Body of pancreas (tissue), 4 donors: ENCODE measurements at regions not wholly inside any gene's neighbourhood (a gene's known extent, or its start where the extent isn't known, plus 50 kb on each side); places are given as distances from the start of the nearest gene placed in this dataset.
"Not testable (repeated sequence)": the region's sequence is repeated elsewhere in the genome, so short reads cannot be mapped to it uniquely, and the experiment has no call there.

Source experiments
- ATAC-seq: fragments of 150-250 bp; one replicate; pipeline ENCODE4 v1.9.1; 2016
- DNase-seq, 4 donors: peaks; one replicate each; pipeline ENCODE4 v3.0.0-alpha.2; 2019
- H3K27ac ChIP-seq, 4 donors: fragments of 200-600 bp; sonication (generic); 1 replicate in 3 of 4; 2 replicates in 1 of 4; pipeline versions ENCODE4 v1.5.1 to v1.6.1; 2016 to 2019; ENCODE audit warnings: mild to moderate bottlenecking in 1 of 4, mixed read lengths in 1 of 4, moderate library complexity in 1 of 4
- H3K27me3 ChIP-seq, 2 donors: fragments of 200-600 bp; sonication (generic); one replicate each; pipeline ENCODE4 v1.6.0; 2016; ENCODE audit warnings: mild to moderate bottlenecking in 1 of 2
- H3K36me3 ChIP-seq, 2 donors: fragments of 200-600 bp; sonication (generic); replicated peaks in 1 of 2; 2 replicates each; pipeline ENCODE4 v1.5.1; 2016; ENCODE audit warnings: low read depth in 2 of 2; ENCODE audit not compliant: insufficient read depth in 1 of 2
- H3K4me1 ChIP-seq: fragments of 200-600 bp; sonication (generic); one replicate; pipeline ENCODE4 v1.6.0; 2016
- H3K4me3 ChIP-seq, 2 donors: fragments of 200-600 bp; sonication (generic); 1 replicate in 1 of 2; 2 replicates in 1 of 2; pipeline ENCODE4 v1.5.1; 2016 to 2019
- H3K9me3 ChIP-seq, 3 donors: fragments of 200-600 bp; sonication (generic); 1 replicate in 2 of 3; 2 replicates in 1 of 3; pipeline ENCODE4 v1.5.1; 2016
- POLR2A ChIP-seq, 3 donors: fragments of 450-650 bp; IDR thresholded peaks; one replicate each; pipeline ENCODE4 v1.6.1; 2016; ENCODE audit warnings: antibody characterized with exemption in 3 of 3, mild to moderate bottlenecking in 2 of 3
- WGBS, 2 donors: methylation state at CpG; one replicate each; pipeline ENCODE4 v1.1.5; 2017; 5-methylcytosine and 5-hydroxymethylcytosine counted together
- intact Hi-C: fragments of 100-400 bp; cut with DNase I; formaldehyde crosslinking; loops from one replicate; pipeline ENCODE4 v1.15.1; 2023
- TF ChIP-seq, protein P1 (sequence below), 7 experiments: fragments of 450-650 bp in 4 of 7; fragments of 200-600 bp in 3 of 7; sonication (generic) in 3 of 7; IDR thresholded peaks; one replicate each; pipeline ENCODE4 v1.5.1; 2016 to 2019; ENCODE audit warnings: antibody characterized with exemption in 7 of 7

DNA sequence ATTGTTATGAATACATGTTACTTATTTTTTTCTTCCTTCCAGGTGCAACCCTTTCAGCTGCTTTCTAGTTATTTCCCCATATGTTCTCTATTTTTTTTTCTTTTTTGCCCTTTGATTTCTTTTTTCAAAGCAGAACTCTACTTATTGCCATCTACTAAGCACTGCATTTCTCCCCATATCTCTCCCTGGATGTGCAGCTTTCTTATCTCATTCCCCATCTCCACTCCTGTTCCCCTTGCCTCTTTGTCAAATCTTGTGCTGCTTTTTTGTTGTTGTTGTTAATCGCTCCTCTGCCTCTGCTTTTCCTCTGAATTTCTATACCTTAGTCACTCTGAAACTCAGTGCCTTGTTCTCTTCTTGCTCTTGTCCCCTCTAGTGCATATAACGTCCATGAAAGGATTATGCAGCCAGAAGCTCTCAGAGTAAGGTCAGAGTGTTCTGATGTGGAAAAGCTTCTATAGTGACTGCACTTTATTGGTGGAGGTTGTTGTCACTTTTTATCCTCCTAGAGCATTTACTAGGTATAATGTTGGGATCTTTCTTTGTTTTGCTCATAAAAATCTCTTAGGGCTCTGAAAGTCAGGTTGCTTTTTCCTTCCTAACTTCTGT is 51.1 kb upstream of the JADE1 start:
- DNase-seq, result no peak
- H3K27ac ChIP-seq, result no peak overlapping the region
- TF ChIP-seq, protein P1, sequence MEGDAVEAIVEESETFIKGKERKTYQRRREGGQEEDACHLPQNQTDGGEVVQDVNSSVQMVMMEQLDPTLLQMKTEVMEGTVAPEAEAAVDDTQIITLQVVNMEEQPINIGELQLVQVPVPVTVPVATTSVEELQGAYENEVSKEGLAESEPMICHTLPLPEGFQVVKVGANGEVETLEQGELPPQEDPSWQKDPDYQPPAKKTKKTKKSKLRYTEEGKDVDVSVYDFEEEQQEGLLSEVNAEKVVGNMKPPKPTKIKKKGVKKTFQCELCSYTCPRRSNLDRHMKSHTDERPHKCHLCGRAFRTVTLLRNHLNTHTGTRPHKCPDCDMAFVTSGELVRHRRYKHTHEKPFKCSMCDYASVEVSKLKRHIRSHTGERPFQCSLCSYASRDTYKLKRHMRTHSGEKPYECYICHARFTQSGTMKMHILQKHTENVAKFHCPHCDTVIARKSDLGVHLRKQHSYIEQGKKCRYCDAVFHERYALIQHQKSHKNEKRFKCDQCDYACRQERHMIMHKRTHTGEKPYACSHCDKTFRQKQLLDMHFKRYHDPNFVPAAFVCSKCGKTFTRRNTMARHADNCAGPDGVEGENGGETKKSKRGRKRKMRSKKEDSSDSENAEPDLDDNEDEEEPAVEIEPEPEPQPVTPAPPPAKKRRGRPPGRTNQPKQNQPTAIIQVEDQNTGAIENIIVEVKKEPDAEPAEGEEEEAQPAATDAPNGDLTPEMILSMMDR (IDR thresholded peaks at IDR 0.05), result no peak
- no peaks in the 10 kb centered on the region for H3K9me3 ChIP-seq
- 76 to 79% methylated on average over 2 of the region's 2 CpGs for WGBS, 2 donors
- H3K4me1 ChIP-seq, result peaks cover 4% of the 10 kb centered on the region
- H3K36me3 ChIP-seq, result no peaks in the 10 kb centered on the region
- H3K27me3 ChIP-seq, result no peaks in the 10 kb centered on the region
- intact Hi-C loops, result no loop called here
- ATAC-seq, result no peak
- no peak overlapping the region for H3K4me3 ChIP-seq

DNA sequence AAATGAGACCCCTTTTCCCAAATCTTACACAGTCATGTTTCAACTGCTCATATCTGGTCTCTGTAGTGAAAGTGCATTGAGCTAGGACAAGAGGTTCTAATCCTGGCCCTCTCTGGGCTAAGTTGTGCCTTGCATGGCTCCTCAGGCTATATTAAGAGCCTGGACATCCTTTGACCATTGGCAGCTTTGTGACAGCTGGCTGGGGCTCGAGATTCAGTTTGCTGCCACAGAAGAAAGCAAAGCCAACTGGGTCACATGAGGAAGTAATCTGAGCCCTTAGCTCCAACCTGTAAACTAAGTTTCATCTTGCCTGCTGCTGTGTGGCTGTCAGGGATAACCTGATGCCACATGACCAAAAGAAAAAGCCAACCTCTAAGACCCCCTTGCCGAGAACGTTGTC is 51.8 kb upstream of the JADE1 start:
- DNase-seq (peak; percentile 20 to 64 (median 51)), ATAC-seq (peak; percentile 55)
- H3K4me3 ChIP-seq, result no peak overlapping the region
- no peaks in the 10 kb centered on the region for H3K36me3 ChIP-seq
- WGBS, 2 donors, result 22 to 38% methylated on average over 2 to 3 of the region's 3 CpGs
- no peak overlapping the region for H3K27ac ChIP-seq
- no peaks in the 10 kb centered on the region for H3K27me3 ChIP-seq
- no peaks in the 10 kb centered on the region for H3K9me3 ChIP-seq
- H3K4me1 ChIP-seq, result peaks cover 4% of the 10 kb centered on the region
- intact Hi-C loops, result no loop called here
- TF ChIP-seq POLR2A (IDR thresholded peaks at IDR 0.05), result no peak
- TF ChIP-seq, protein P1 (IDR thresholded peaks at IDR 0.05), result no peak

DNA sequence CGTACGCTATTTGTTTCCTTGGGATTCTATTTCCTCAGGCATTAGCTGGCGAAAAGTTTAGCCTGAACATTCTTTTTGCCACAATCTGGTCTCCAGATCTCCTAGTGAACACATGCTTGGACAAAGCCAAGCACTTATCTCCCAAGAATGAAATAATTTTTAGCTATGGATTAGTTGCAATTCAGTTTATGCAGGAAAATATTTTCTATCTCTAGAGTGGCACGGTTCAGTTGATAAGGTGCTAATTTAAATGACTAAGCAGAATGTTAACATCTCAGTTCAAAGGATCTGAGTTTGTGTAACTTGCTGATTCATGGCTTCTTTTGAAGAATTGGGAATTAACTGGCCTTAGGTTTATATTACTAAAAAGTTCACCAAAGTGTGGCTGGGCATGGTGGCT is 58.1 kb upstream of the JADE1 start:
- no peak for TF ChIP-seq POLR2A (IDR thresholded peaks at IDR 0.05)
- TF ChIP-seq, protein P1 (IDR thresholded peaks at IDR 0.05), result no peak
- no peak for ATAC-seq
- WGBS, 2 donors, result 76 to 81% methylated on average over 4 of the region's 4 CpGs

DNA sequence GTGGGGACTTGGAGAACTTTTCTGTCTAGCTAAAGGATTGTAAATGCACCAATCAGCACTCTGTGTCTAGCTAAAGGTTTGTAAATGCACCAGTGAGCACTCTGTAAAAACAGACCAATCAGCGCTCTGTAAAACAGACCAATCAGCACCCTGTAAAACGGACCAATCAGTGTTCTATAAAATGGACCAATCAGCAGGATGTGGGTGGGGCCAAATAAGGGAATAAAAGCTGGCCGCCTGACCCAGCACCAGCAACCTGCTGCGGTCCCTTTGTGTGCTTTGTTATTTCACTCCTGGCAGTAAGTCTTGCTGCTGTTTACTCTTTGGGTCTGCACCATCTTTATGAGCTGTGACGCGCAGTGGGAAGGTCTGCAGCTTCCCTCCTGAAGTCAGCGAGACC is 67.8 kb upstream of the JADE1 start:
- H3K27me3 ChIP-seq, H3K36me3 ChIP-seq, H3K27ac ChIP-seq, H3K4me3 ChIP-seq, ATAC-seq, H3K9me3 ChIP-seq, DNase-seq, intact Hi-C loops: not testable (repeated sequence)
- peaks cover 10% of the 10 kb centered on the region for H3K4me1 ChIP-seq
- 82 to 87% methylated on average over 7 of the region's 7 CpGs for WGBS, 2 donors

More for the DNA sequence above, 58.1 kb upstream of the JADE1 start:
- H3K27ac ChIP-seq, result no peak overlapping the region
- no peaks in the 10 kb centered on the region for H3K9me3 ChIP-seq
- DNase-seq, result no peak
- no peaks in the 10 kb centered on the region for H3K27me3 ChIP-seq
- H3K36me3 ChIP-seq, result no peaks in the 10 kb centered on the region
- H3K4me1 ChIP-seq, result no peaks in the 10 kb centered on the region
- H3K4me3 ChIP-seq, result no peak overlapping the region
- intact Hi-C loops, result no loop called here

DNA sequence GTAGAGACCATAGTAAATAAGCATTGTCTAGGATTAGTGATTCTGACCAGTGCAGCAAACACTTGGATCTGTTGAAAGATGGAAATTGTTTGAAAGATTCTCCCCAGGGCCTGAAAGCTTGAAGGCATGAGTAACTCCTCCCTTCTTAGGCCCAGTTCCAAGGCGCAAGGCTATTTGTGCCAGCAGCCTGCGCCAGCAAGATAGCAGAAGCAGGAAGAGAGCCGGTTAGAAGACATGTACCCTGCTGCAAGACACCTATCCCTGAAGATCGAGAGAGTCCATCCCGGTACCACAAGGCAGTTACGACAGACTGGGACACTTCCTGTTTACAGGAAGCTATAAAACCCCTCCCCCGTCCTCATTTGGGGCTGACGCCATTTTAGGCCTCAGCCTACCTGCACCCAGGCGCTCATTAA is 72.4 kb upstream of the JADE1 start:
- H3K27me3 ChIP-seq, result no peaks in the 10 kb centered on the region
- DNase-seq (peak; percentile 65 to 83 (median 71)), ATAC-seq (peak; percentile 59)
- no peak for TF ChIP-seq POLR2A (IDR thresholded peaks at IDR 0.05)
- TF ChIP-seq, protein P1 (IDR thresholded peaks at IDR 0.05), result no peak
- H3K27ac ChIP-seq, result peak overlapping the region in 1 of 4 donors; percentile 7
- H3K4me1 ChIP-seq, result peaks cover 11% of the 10 kb centered on the region
- H3K9me3 ChIP-seq, result no peaks in the 10 kb centered on the region
- intact Hi-C loops, result no loop called here
- H3K36me3 ChIP-seq, result no peaks in the 10 kb centered on the region
- H3K4me3 ChIP-seq, result no peak overlapping the region
- WGBS, 2 donors, result 46 to 70% methylated on average over 9 of the region's 9 CpGs
